ENCODE measurements at regions not wholly inside any gene's neighbourhood (a gene's known extent, or its start where the extent isn't known, plus 50 kb on each side); places are given as distances from the start of the nearest gene placed in this dataset.

DNA sequence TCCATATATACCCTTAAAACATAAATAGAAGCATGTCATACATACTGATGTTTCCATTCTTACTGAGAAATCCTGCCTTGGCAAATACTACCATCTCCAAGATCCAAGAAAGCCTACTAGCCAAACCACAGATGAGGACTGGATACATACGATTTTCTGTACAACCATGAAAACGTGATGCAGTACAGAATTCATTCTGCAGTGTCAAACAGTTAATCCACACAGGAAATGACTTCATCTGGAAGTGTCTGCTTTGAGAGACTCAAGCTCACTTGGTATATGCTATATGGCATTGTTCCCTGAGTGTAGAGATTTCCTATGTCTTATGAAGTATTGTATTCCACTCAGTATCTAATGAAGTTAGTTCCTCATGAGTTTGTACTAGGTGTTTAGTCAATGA is 94.3 kb downstream of the CT47B1 start:
- TF ChIP-seq CTCF (conservative IDR thresholded peaks at IDR 0.05 in 1 of 2, IDR thresholded peaks at IDR 0.05 in 1 of 2; ENCODE audit: low read depth in 1 of 2, low read length in 2 of 2) (no peak), EZH2 (IDR thresholded peaks at IDR 0.05; ENCODE audit: low read length, missing control alignments) (no peak)
